Stimulated activated CD4-positive, alpha-beta T cell treated with anti-CD3 and anti-CD28 coated beads, Interleukin-4, amount 100 ng/mL, for 4 hours (primary cell): ENCODE measurements at regions not wholly inside any gene's neighbourhood (a gene's known extent, or its start where the extent isn't known, plus 50 kb on each side); places are given as distances from the start of the nearest gene placed in this dataset.

Experiments used
- DNase-seq, 2 experiments: peaks; one replicate each; pipeline ENCODE4 v3.0.0-alpha.2; 2020

DNA sequence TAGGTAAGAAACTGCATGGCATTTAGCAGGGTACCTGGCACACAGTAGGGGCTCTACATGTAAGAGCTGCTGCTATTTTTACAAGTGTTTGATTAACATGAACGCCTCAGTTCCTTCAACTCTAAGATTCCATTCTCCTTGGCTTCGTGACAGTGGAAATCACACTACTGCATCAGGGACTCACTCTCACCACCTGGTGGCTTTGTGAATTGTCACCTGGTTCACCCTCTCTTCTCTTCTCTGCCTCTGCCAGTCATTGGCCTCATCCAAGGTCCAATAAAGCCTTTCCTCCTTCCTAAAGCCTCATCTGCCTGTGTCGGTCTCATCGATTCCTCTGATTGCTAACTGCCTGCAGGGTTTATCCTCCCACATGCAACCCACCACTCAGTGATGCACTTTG, 476.4 kb downstream of the VRK1 start:
- no peak for DNase-seq

DNA sequence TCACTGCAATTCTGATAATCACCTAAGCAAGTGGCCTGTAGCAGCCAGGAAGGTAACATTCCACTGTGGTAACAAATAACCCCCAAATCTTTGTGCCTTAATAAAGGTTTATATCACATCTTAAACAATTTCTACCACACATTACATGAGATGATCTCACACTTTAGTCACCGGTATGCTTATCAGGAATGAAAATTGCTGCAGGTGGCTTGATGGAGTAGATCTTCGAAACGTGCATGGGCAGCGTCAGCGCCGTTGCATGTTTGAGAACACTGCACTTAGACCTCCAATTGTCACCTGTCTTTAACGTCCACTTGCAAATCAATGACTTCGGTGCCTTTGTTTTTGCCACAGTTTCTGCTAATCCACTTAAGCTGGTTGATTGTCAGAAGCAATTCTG, 477.4 kb downstream of the VRK1 start:
- no peak for DNase-seq

GRCh38 chr14:97275276-97275675, 478.1 kb downstream of the VRK1 start:
- DNase-seq: no peak

DNA sequence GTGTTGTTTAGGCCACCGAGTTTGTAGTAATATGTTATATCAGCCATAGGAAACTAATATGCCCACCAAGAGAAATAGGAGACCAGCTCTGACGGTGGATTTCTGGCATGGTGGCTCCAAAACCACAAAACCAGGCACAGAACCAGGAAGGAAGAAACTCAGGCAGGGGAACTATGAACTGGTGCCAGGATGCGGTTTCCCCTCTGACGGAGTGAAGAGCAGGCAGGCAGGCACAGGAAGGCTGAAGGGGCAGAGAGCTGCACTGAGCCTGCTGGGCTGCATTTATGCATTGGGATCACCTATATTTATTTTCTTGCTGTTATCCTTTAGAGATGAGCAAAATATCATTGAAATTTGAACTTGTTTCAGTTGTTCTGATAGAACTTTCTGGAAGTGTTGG, 479.4 kb downstream of the VRK1 start:
- DNase-seq: no peak

DNA sequence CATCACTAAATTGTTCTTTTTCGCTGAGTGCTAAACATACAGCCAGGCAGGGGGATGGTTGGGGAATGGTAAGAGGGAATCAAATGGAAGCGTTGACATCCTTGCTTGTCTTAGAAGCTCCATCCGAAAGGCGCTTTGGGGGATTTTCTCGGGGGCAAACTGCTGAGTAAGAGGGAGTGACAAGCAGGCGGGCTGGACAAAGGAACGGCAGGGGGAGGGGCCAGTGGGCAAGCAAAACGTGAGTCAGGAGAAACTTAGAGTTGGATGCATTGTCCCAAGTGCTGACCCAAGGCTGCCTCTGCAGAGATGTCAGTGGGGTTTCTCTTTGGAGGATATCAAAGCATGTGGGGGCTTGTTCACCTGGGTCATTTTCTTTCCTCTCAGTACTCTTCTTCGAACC, 480.5 kb downstream of the VRK1 start:
- DNase-seq: no peak

GRCh38 chr14:97280526-97280925, 483.3 kb downstream of the VRK1 start:
- no peak for DNase-seq

DNA sequence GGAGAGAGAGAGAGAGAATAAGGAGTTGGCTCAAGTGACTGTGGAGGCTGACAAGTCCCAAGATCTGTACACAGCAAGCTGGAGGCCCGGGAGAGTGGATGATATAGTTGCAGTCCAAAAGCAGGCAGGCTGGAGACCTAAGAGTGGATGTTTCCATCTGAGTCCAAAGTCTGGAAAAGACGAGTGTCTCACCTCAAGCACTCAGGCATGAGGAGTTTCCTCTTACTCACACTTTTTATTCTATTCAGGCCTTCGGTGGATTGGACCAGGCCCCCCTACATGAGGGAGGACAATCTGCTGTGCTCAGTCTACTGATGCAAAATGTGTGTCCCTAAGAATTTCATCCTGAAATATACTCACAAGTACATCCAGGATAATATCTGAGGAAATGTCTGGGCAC, 484.6 kb downstream of the VRK1 start:
- no peak for DNase-seq

GRCh38 chr14:97282210-97283004, 485.2 kb downstream of the VRK1 start:
- DNase-seq: no peak

DNA sequence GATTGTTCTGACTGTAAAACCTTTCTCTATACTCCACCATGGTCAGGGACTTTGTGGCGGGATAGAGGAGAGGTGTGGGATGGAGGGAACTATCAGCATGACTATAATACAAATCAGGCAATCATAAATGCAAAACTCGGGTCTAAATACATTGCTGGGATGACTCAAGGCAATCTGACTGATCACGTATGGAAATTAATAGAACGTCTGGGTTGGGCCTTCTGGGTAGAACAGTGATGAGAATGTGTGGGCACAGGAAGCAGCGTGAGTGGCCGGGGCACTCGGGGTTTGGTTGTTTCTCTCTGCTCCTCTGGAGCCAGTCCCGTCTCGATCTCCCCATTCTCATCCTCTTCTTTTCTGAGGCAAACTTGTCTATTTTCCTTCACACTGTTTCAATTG, 485.8 kb downstream of the VRK1 start:
- DNase-seq: no peak

DNA sequence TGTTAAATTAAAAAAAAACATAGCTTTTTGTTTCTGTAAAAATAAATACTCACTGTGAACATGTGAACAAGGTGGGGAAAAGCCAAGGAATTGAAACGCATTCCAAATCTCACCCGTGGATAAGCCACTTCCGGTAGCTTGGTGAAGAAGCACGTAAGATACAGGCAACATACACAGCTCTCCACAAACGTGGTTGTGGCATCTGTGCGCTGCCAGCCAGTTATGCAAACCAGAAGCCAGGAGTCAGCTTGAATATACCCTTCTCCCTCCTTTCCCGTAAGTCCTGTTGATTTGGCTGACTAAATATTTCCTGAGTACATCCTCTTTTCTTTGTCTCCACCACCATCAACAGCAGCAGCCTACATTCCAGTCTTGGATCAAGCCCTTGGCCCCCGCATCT, 486.2 kb downstream of the VRK1 start:
- DNase-seq: no peak

DNA sequence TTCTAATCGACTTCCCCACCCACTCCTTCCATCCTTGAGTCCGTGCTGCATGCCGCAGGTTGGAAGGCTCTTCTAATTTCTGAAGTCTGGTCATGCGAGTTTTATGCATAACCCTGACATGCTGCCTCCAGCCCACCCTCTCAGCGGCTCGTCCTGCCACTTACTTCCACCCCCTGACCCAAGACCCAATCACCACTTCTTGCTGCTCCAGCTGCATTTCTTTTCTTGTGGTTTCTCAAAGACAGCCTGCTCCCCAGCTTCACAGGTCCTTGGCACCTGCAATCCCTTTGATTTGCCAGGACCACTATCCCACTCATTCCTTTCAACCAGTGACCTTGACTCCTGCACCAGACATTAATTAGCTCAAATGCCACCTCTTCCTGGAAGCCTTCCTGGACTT, 486.7 kb downstream of the VRK1 start:
- DNase-seq: no peak

DNA sequence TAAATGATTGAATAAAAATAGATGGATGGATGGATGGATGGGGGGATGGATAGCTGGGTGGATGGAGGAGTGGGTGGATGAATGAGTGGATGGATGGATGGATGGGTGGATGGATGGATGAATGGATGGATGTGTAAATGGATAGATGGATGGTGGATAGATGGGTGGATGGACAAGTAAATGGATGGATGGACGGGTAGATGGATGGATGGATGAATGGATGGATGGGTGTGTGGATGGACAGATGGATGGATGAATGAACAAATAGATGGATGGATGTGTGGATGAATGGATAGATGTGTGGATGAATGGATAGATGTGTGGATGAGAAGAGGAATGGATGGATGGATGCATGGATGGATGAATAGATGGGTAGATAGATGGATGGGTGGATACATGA, 490.8 kb downstream of the VRK1 start:
- no peak for DNase-seq

- DNase-seq: no peak
Measured at GRCh38 chr14:97290065-97290464, 492.9 kb downstream of the VRK1 start.

GRCh38 chr14:97290977-97291376, 493.8 kb downstream of the VRK1 start:
- DNase-seq: no peak

- DNase-seq: no peak
Measured at GRCh38 chr14:97293659-97294058, 496.5 kb downstream of the VRK1 start.

GRCh38 chr14:97295108-97295710, 498.0 kb downstream of the VRK1 start:
- DNase-seq: no peak

GRCh38 chr14:97296176-97296575, 499.0 kb downstream of the VRK1 start:
- DNase-seq: no peak

DNA sequence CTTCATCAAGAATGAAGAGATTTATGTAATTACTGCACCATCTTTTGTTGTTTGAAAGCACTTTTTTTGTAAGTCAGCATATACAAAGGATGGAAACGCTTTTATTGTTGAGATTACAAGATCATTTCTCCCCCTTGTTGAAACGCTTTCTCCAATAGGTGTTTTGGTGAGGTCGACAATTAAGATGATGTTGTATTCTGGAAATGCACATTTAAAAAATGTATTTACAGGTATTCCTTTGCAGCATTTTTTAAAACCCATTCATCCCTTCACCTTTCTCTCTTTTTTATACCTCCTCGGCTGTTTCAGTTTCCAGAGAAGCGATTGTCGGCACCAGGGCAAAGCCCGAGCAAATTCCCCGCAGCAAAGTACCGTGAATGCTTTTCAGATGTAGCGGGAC, 499.9 kb downstream of the VRK1 start:
- no peak for DNase-seq

GRCh38 chr14:97298331-97298730, 501.1 kb downstream of the VRK1 start:
- DNase-seq: no peak

- DNase-seq: no peak
Measured at GRCh38 chr14:97298736-97299135, 501.6 kb downstream of the VRK1 start.

DNA sequence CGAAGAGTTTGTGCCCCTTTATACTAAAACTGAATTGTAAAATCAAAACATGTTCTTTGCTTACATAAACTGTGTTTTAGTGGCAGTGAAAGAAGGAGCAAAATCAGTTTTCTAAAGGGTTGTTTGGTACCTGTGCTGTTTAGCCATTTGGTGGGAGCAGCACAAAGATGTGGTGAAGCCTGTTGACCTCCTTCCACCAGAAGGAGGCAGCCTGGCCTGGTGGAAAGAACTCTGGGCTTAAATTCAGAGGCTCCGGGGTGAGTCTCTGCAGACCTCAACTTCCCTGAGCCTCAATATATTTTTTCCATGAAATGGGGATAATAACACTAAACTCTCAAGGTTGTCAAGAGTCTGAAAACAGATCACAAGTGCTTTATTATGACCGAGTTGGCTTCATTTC, 502.5 kb downstream of the VRK1 start:
- DNase-seq: peak; percentile 15 to 18

DNA sequence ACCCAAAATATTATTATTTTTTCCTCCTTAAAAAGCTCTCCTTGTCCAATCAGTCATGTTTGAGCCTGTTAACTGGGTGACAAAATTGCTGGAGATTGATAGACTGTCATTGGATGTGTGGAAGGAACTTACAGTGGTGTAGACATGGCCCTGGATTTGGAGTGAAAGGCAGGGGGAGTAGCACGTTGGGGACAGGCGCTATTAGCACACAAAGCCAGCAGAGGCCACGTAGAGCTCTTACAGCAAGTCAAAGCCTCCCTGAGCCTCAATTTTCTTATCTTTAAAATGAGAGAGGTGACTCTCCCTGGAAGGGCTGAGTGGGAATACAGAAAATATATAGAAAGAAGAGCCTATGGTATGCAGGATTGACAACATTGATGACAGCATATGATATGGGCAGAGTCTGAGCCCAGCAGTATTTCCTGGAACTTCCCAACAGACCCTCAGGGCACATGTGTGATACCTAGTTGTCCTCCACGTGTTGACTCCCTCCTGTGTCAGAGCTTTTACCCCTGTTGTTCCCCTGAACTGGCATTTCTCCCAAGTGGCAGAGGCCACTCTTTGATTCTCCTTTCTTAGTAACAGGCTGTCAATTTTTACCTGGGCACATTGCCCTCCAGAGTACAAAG, 504.9 kb downstream of the VRK1 start:
- no peak for DNase-seq

GRCh38 chr14:97306133-97306759, 509.1 kb downstream of the VRK1 start:
- DNase-seq: no peak

- no peak for DNase-seq
Measured at GRCh38 chr14:97306760-97307246, 509.6 kb downstream of the VRK1 start.
